ENCODE measurements at regions not wholly inside any gene's neighbourhood (a gene's known extent, or its start where the extent isn't known, plus 50 kb on each side); places are given as distances from the start of the nearest gene placed in this dataset.

GRCh38 chr13:44244288-44244687 lies 129.3 kb upstream of the SERP2 start:
- no peak for ATAC-seq
- intact Hi-C loops (cut with micrococcal nuclease; ENCODE audit: unreplicated experiment) = no loop called here

More at GRCh38 chr13:44244288-44244687, 129.3 kb upstream of the SERP2 start:
- Histone ChIP-seq H3K4me3 (replicated peaks in 1 of 3; ENCODE audit: insufficient read depth in 1 of 3, low read depth in 2 of 3, low read length in 3 of 3) (no peak overlapping the region), H2AFZ (ENCODE audit: low read length) (no peak overlapping the region), H3K27me3 (ENCODE audit: control insufficient read depth in 1 of 2, insufficient read depth in 2 of 2, low read length in 2 of 2) (0 out of 5 replicates have a peak, but pooled peaks cover 0 to 2% of the 10 kb centered on the region in 2 experiments), H3K9ac (ENCODE audit: insufficient read depth, low read depth, low read length) (no peak overlapping the region), H3K4me1 (ENCODE audit: insufficient read depth, low read length) (no peaks in the 10 kb centered on the region), H3K4me2 (ENCODE audit: low read depth, low read length) (no peak overlapping the region), H3K27ac (ENCODE audit: extremely low read length, insufficient read depth, low read length) (no peak overlapping the region), H3K36me3 (replicated peaks in 1 of 2; ENCODE audit: control insufficient read depth in 1 of 2, insufficient read depth in 2 of 2, low read length in 2 of 2) (no peaks in the 10 kb centered on the region), H3K9me3 (ENCODE audit: low read length) (no peaks in the 10 kb centered on the region), H3K79me2 (ENCODE audit: insufficient read depth, low read length) (no peaks in the 10 kb centered on the region), H4K20me1 (ENCODE audit: insufficient read depth, low read length) (no peaks in the 10 kb centered on the region)
- no peak for TF ChIP-seq ZNF773 (CRISPR knock-in tag; IDR thresholded peaks at IDR 0.05; ENCODE audit: borderline replicate concordance)
- TF ChIP-seq PRPF4 (IDR thresholded peaks at IDR 0.05; ENCODE audit: low read depth, low read length, poor library complexity, severe bottlenecking) = no peak
- no peak for TF ChIP-seq IRF1 (CRISPR knock-in tag; IDR thresholded peaks at IDR 0.05; ENCODE audit: low read depth)
- no peak for TF ChIP-seq SALL2 (CRISPR knock-in tag; IDR thresholded peaks at IDR 0.05)
- no peak for TF ChIP-seq MEF2D (CRISPR knock-in tag; IDR thresholded peaks at IDR 0.05)
- no peak for TF ChIP-seq ZNF570 (CRISPR knock-in tag; IDR thresholded peaks at IDR 0.05; ENCODE audit: borderline replicate concordance)
- no peak for TF ChIP-seq TIGD3 (CRISPR knock-in tag; IDR thresholded peaks at IDR 0.05; ENCODE audit: borderline replicate concordance)
- TF ChIP-seq EED (CRISPR knock-in tag; IDR thresholded peaks at IDR 0.05) = no peak
- TF ChIP-seq SALL1 (CRISPR knock-in tag; IDR thresholded peaks at IDR 0.05) = no peak
- no peak for TF ChIP-seq CREB3 (CRISPR knock-in tag; IDR thresholded peaks at IDR 0.05)
- TF ChIP-seq ZNF296 (CRISPR knock-in tag; conservative IDR thresholded peaks at IDR 0.05) = no peak
- TF ChIP-seq REL (CRISPR knock-in tag; conservative IDR thresholded peaks at IDR 0.05) = no peak
- no peak for TF ChIP-seq ATF5 (CRISPR knock-in tag; IDR thresholded peaks at IDR 0.05; ENCODE audit: low read depth)
- TF ChIP-seq ETV6 (CRISPR knock-in tag; conservative IDR thresholded peaks at IDR 0.05) = no peak
- no peak for TF ChIP-seq SRSF1 (optimal IDR thresholded peaks at IDR 0.05; ENCODE audit: low read depth, low read length)
- no TSS peak for BruUV-seq (replicated peaks)
- no peak for DNase-seq (ENCODE audit: low spot score)
- FAIRE-seq = no peak
- 47% methylated on average over 5 of the region's 6 CpGs for WGBS (ENCODE audit: low lambda C conversion rate)
- ChIA-PET POLR2A (no interaction called here), CTCF (ENCODE audit: low intra/inter-chr PET ratio, low total read pairs) (interaction anchor here (1.6 kb wide), 1 partner anchor 227 kb away, joined by 6 read pairs; no protein-coding TSS in a partner anchor)
- in situ Hi-C loops (cut with HindIII; ENCODE audit: extremely low pct_ligation_motif_present, low pct_unique_long_range_greater_than_20kb) = loop anchor here (5.0 kb wide), 1 partner anchor 193 kb away; no protein-coding TSS in a partner anchor
